ENCODE measurements at regions not wholly inside any gene's neighbourhood (a gene's known extent, or its start where the extent isn't known, plus 50 kb on each side); places are given as distances from the start of the nearest gene placed in this dataset.

DNA sequence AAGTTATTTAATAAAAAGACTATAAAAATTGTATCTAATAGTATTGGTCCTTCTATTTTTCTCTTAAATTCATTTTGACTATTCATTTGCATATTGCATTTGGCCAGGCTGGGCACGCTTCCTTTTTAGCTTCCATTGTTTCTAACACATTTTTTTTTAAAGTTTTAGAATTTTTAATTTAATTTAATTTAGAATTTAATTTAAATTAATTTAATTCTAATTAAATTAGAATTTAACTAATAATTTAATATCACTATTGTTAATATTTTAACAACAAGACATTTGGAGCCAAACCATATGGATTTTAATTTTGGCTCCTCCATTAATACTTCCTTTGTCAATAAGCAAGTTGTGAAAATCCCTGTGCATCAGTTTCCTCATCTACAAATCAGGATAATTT lies 856.9 kb upstream of the SEL1L start:
- no peak for DNase-seq

DNA sequence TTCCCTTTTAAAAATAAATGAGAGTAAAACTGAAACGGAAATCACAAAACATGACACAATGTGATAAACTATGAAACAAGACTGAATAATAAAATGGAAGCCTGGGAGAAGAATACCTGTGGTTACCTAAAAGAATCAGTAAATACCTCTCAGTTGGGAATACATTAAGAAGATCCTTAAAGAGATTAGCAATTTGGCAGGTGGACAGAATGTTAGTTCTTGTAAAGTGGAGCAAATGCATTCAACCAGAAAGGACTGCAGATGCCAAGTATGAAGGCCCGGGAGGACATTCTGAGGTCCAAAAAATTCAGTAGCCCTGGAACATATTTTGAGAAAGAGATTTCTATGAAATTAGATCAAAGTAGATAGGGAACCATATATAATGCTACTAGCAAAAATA lies 861.3 kb upstream of the SEL1L start:
- no peak for DNase-seq

DNA sequence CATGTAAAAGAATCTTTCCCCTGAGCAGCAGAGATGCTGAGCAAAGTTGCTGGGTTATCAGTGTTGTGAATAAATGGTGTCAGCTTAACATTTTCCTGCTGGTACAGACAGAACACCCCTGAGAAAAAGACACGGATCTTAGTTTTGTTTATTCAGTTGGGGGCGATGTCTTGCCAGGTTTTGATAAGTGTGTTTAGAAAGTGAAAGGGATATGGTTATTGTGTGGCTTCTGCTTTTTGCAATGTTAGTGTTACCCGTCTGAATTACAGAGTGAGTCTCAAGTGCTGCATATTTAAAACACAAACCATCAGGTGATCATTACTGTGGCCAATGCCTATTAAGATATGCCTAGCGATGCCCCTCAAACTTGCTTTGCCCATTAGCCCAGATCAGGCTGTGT lies 864.6 kb upstream of the SEL1L start:
- DNase-seq = no peak

DNA sequence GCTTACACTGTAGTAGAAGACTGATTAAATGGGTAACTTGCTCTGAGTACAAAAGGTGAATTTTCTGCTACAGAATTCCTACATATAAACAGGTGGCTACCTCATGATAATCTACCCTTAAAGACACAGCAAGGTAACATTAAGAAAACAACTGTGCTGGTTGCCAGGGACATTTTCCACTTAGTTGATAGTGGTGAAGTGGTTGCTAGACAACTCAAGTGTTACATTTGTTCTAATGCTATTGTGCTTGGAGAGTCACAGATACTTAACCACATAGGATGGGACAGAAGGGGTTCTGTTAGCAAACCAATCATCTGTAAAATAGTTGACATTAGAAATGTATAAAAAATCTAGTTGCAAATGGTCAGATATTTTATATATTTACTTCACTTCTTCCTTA lies 870.3 kb upstream of the SEL1L start:
- DNase-seq = no peak

DNA sequence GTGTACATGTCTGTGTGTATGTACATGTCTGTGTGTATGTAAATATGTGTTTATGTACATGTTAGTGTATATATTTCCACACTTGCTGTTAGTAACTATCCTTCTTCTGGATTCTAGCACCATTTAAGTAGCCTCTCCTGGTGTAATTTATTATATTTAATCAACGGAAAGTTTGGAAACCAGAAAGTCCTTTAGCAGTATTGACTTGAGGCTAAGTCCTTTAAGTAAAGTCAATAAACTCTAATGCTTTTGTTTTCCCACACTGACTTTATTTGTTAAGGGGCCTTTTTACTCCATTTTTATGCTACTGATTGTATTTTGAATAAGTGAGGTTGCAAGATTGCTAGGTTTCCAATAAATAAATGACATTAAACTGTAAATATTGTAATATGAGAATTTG lies 876.4 kb upstream of the SEL1L start:
- DNase-seq = no peak

DNA sequence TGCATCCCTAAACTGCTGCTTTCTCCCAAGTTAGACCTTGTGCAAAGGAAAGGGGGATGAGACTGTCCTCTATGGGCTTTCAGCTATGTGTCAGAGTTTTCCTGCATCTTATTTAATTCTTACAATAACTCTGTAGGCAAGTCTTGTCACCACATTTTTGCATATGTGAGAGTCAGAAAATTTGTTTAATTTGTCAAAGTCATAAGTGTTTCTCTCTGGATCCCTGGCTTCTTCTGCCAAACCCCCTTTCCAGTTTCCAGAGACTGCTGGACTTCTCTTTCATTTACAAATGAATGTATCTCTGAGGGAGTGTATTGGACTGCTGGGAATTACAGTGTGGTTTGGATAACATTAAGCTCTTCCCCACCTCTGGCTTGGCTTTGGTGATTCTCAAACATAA lies 877.6 kb upstream of the SEL1L start:
- DNase-seq = no peak

DNA sequence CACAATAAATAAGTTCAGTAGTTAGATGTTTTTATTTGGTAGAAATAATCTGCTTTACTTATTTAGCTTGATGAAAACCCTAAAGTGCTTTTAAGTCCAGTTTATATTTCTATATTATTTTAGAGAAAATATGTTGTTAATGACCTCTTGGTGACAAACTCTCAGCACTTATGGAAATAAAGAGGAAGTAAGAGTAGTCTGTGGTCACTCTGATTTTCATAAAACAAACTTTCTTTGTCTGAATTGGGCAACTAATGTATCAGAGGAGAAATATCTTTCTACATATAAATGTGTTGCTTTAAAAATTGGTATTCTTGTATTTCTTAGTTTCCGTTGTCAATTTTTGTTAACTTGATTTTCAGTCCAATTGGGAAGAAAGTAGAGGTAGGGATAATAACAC lies 878.9 kb upstream of the SEL1L start:
- DNase-seq = no peak

DNA sequence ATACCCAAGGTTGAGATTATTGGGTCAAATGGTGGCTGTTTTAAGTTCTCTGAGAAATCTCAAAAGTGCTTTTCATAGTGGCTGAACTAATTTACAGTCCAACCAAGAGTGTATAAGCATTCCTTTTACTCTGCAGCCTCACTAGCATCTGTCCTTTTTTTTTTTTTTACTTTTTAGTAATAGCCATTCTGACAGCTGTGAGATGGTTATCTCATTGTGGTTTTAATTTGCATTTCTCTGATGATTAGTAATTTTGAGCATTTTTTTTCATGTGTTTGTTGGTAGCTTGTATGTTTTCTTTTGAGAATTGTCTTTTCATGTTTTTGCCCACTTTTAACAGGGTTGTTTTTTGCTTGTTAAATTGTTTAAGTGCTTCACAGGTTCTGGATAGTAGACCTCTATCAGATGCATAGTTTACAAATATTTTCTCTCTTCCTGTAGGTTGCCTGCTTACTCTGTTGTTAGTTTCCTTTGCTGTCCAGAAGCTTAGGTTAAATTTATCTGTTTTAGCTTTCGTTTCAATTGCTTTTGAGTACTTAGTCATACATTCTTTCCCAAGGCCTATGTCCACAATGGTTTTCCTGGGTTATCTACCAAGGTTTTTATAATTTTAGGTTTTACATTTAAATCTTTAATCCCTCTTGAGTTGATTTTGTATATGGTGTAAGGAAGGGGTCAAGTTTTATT lies 881.3 kb upstream of the SEL1L start:
- no peak for DNase-seq

DNA sequence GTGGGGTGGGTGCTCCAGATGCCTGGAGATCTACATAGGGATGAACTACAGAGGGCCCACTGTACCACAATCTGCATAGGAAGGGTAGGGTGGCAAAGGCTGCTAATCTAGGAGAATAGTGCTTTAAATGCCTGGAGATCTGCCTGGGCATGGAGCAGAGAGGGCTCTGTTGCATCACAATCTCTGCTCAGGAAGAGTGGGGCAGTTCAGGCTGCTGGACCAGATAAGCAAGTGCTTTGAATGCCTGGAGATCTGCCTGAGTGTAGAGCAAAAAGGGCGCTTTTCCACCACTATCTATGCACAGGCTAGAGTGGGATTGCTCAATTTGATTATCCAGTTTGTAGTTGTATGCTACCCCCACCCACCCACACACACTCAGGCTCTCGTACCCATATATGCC lies 886.3 kb upstream of the SEL1L start:
- no peak for DNase-seq

DNA sequence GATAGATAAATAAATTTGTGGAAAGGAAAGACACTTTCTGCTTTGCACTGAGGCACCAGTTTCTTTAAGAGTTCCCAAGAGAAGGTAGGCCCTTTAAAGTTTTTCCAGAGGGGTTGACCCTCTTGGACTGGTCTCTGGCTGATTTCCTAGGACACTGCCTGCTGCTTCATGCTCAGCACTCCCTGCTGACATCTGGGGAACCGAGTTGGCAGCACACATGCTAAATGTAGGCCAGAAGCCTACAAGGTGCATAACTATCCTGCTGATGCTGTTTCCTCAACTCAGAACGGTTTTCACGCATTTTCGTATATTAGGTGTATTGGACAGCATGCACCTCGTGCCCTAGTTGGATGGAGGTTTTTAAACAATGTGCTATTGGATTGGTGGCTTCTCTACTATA lies 887.2 kb upstream of the SEL1L start:
- DNase-seq = no peak

DNA sequence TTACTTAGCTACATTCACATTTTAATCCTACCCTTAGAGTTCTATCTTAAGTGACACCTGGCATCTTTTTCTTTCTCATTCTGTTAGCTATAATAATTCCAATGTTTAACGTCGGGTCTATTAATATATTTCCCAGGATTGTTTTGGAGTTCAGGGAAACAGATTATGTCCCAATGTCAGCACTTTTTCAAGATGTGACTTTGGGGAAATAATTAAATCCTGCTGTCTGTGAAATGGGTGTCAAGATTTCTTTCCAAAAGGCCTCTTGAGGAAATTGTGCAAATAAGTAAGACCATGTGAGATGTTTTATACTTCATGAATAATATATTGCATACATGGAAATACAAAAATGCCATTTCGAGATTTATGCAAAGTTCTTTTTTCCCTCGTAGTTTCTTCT lies 887.6 kb upstream of the SEL1L start:
- no peak for DNase-seq

DNA sequence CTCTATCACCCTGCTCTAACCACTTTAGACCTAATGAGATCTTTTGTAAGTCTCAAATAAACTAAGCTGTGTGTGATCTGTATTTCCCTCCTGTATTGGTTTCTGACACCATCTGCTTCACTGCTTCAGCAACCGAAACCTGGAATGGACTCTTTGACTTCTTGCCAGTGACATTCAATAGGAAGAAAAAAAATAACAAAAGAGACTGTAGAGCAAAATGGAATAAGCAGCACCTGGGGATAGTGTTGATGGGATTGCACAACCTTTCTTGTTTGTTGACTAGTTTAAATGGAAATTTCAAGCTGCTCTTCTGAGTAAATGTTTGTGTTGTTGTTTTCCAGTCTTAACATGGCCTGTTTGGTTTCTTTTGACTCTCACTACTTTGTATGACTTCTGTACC lies 888.6 kb upstream of the SEL1L start:
- DNase-seq = no peak

DNA sequence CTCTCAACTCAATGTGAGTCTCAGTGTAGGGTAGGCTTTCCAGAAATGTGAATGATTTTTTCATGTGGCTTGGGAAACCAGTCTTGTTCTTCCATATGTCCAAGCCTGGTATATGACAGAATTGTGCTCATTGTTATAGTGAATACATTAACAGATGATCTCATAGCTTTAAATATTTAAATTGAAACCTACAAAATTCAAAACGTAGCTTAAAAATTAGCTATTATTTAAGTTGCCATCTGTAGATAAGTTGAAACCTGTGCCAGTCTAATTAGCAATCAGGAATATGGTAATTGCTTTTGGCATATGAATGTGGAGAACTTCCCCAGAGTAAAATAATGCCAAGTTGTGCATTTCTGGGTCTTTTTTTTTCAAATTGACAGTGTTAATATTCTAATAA lies 891.6 kb upstream of the SEL1L start:
- DNase-seq = no peak

DNA sequence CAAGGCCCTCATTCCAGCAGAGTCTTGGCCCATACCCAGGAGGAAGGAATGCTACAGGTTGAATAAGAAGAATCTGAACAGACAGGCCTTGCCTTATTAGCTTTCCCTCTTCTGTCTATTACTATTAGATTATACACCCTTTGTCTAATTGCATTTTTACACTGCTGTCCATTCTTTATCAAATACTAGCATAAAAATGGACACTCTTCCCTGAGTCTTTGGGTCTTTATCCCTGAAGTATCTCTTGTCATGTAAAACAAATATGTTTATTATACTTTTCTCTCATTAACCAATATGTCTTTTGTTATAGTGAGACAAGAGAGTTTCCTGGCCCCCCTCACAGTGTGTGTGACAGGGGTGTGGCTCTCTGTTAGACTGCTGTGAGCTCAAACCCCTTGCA lies 897.4 kb upstream of the SEL1L start:
- DNase-seq = no peak

DNA sequence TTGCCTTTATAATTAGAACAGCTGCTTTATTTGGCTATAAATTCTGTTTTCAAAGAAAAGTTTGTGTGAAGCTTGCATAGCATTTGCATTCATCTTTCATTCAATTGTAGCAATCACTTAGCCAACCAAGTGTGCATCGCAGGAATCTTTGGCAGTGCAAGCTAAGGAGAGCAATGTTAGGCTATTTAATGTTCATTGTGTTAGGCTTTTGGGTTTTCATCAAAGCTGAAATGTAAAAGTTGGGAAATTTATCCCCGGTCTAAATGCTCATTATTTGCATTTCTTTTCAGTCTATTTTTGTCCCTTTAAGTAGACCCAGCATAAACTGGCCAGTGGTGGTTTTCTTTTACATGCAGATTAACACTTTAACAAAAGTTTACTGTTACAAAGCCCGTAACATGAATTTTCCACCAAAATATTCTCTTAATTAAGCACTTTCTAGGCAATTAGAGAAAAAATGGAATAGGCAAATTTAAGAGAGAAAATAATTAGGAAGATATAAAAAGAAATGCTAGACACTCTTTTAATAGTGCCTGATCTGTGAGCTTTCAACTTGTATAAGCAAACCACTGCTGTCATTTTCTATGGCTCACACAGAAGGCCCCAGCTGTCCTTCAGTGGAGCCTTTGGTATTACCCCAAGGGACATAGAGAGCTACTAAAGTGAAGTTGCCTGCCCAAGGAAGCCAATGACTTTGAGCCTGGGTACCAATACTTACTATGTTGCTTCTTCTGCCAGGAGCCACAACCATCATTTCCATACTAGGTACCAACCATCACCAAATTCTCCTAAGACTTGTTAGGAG lies 898.9 kb upstream of the SEL1L start:
- DNase-seq = no peak

DNA sequence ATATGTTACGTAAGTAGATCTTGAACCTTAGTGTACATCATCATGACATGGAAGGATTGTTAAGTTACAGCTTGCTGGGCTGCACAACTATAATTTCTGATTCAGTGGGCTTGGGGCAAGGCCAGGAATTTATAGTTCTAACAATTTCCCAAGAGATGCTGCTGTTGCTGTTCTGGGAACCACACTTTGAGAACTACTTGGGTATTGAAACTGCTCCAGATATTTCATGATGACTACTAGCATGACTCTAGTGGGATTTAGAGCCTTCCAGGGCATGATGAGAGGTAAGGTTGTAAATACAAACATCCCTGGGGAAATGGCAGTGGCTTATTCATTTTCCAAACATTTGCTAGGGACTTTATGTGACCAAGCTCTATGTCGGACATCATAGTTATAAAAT lies 904.8 kb upstream of the SEL1L start:
- no peak for DNase-seq

DNA sequence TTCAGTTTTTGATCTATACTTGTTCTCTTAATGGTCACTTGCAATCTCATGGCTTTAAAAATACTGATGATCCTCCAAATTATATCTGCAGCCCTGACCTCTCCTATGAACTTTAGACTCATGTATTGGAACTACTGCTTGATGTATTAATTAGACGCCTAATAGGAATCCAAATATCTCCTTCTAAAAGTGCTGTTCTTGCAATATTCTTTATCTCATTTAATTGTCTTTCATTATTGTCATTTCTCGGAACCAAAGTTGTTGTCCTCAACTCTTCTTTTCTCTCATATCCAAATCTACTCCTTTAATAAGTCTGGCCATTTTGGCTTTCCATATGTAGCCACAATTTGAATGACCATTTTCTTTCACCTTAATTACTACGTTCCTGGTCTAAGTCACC lies 907.6 kb upstream of the SEL1L start:
- DNase-seq = no peak

DNA sequence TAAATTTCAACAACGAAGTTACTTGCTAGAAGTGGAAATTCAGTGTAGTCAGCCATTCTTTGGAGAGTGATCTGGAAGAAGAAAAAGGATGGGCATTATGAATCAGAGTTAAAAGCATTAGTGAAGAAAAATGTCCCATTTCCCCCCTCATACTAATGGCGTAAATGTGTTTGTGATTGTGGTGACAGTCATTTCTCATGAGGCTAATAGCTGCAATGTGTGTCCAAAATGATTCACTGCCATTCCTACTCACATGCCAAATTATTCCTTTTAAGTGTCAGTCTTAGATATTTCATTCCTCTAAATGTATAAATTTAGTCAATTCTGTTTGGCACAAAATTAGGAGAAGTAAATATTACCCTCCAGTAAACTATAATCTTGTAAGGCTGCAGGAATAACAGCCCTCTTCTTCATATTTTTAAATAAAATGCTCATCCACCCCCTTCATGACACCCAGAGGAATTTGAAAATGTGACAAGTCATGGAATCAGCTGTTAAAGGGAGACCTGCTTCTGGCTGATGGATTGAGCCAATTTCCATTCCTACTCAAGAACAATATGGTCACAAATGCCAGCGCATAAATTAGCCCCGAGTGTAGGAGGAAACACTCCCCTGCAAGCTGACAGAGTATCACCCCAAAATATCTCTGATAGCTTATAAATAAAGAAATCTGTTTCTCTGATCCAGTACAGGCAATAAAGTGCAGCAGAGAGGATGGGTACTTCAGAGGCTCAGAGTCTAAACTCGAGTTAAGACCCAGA lies 912.3 kb upstream of the SEL1L start:
- DNase-seq = no peak

DNA sequence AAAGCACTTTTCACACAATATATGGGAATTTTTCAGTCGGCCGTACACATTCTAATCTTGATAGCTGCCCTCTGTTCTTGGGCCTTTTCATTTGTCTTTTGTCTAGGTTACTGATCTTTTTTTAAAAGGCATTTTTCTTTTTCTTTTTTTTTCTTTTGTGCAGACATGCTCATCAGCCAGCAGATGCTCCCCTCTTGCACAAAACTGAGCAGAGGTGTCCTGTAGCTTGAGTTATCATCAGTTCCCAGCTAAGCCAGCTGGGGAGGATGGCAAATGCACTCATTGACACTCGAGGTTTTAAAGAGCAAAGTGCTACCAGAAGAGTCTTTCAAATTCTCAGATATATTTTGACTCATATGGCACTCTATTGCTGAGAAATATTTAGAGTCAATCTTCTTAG lies 913.9 kb upstream of the SEL1L start:
- DNase-seq = no peak

DNA sequence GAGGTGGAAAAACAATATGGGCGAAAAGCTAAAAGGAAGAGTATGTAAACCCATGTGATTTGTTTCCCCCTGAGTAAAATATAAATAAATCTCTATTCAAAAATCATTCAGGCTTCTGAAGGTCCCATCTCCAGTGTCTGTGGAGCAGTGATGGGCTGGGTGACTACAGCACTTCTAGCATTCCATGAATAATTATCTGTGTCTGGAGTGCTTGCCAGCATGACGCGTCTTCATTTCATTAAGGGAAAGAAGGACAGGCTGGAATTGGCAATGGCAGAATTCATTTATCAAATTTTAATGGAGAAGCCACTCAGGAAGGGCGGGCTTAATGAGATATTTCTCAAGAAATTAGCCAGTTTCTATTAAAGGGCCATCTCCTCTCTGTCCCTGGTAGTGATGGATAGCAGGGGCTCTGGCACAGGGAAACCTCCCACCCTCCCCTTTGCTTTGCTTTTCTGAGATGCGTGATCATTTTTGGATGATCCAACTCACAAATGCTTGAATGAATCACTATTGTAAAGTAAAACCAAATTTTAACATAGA lies 916.3 kb upstream of the SEL1L start:
- no peak for DNase-seq

DNA sequence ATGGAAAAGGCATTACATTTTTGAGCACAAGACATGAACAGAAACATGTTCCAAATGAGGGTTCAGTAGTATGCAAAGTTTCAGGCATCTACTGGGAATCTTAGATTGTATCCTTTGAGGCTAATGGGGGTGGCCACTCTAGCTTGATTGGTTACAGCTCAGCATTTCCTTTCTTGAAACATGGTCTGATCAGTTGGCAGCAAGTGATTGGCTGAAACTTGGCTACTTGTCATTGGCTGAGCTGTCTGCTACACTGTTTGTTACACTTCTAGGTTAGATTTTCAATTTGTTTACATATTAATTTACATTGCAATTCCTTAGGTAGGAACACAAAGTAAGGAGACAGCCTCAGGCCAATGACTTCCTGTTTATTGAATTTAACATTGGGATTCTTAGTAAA lies 918.0 kb upstream of the SEL1L start:
- no peak for DNase-seq

DNA sequence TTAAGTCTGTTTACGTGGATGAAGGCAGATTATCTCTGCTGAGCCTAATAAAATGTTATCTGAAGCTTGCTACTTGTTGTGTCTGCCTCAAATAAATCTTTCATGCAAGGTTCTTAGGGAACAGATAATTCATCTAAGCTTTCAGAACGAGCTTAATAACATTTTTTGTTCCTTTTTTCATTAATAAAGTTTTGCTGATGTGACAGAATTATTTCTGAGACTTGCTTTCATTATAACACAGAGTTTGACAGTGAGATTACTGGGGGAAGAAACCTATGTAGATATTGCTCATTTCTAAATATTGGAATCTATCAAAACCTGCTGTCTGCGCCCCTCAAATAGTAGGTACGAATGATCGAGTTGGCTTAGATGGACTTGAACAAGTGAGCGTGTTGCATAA lies 948.7 kb upstream of the SEL1L start:
- DNase-seq = no peak

DNA sequence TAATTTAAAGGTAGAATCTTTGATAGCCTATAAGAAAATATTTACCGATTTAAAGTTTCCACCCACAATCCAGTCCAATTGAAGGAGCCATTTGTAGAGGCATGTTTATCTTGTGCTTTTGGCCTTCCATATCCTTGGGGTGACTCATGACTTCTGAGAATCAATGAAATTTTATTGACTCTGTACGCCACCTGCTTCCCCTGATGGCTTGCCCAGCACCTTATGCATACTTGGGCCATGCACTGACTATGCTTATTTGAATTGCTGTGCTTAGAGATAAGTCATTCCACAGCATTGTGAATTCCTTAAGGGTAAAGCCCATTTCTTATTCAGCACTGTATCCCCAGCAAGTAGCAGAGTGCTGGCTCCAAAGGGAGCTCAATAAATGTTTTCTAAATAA lies 954.8 kb upstream of the SEL1L start:
- DNase-seq = no peak

DNA sequence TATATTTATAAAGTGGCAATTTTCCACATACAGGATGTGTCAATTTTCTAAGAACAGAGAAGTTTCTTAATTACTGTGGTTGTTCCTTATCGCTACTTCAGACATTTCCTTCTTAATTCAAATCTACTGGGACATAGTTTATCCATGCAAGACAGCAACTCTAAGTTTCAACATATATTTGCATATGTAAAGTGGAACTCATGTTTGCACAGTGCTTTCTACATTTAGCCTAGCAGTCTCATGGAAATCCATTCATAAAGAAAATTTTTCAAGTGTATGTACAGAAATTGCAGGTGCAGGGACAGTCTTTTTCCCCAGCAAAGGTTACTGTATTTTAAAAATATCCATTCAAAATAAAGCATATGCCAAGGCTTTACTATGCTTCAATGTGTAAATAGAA lies 956.7 kb upstream of the SEL1L start:
- no peak for DNase-seq

Measured in stimulated activated CD4-positive, alpha-beta T cell treated with anti-CD3 and anti-CD28 coated beads, Interleukin-4, amount 100 ng/mL, for 1 hour (primary cell).